GM21528 (cell line): ENCODE measurements at regions not wholly inside any gene's neighbourhood (a gene's known extent, or its start where the extent isn't known, plus 50 kb on each side); places are given as distances from the start of the nearest gene placed in this dataset.
"Not testable (repeated sequence)": the region's sequence is repeated elsewhere in the genome, so short reads cannot be mapped to it uniquely, and the experiment has no call there.

Experiments
- ATAC-seq: cut with Tn5 transposase; IDR thresholded peaks from one replicate; pipeline ENCODE4 v1.9.1; 2021; ENCODE audit warnings: mild to moderate bottlenecking, moderate library complexity; ENCODE audit not compliant: unreplicated experiment, low FRiP score

GRCh38 chr9:78383130-78383529 lies 86.2 kb downstream of the PSAT1 start:
- ATAC-seq: no peak

- no peak for ATAC-seq
Observed at GRCh38 chr9:78386348-78386747, 89.4 kb downstream of the PSAT1 start.

GRCh38 chr9:78386773-78387172 lies 89.8 kb downstream of the PSAT1 start:
- no peak for ATAC-seq

- ATAC-seq: no peak
Observed at GRCh38 chr9:78393340-78393739, 96.4 kb downstream of the PSAT1 start.

GRCh38 chr9:78393932-78394331 lies 97.0 kb downstream of the PSAT1 start:
- ATAC-seq: no peak

GRCh38 chr9:78396087-78396486 lies 99.2 kb downstream of the PSAT1 start:
- ATAC-seq: no peak

- no peak for ATAC-seq
Observed at GRCh38 chr9:78397045-78397444, 100.1 kb downstream of the PSAT1 start.

GRCh38 chr9:78397454-78397853 lies 100.5 kb downstream of the PSAT1 start:
- no peak for ATAC-seq

GRCh38 chr9:78399153-78399552 lies 102.2 kb downstream of the PSAT1 start:
- ATAC-seq: no peak

GRCh38 chr9:78400496-78400895 lies 103.6 kb downstream of the PSAT1 start:
- ATAC-seq: no peak

- ATAC-seq: no peak
Observed at GRCh38 chr9:78405461-78405860, 108.5 kb downstream of the PSAT1 start.

- no peak for ATAC-seq
Observed at GRCh38 chr9:78406146-78406545, 109.2 kb downstream of the PSAT1 start.

- ATAC-seq: no peak
Observed at GRCh38 chr9:78406933-78407332, 110.0 kb downstream of the PSAT1 start.

- no peak for ATAC-seq
Observed at GRCh38 chr9:78407636-78408312, 110.8 kb downstream of the PSAT1 start.

- ATAC-seq: no peak
Observed at GRCh38 chr9:78408388-78408787, 111.5 kb downstream of the PSAT1 start.

- not testable (repeated sequence) for ATAC-seq
Observed at GRCh38 chr9:78409928-78410510, 113.1 kb downstream of the PSAT1 start.

- ATAC-seq: no peak
Observed at GRCh38 chr9:78422309-78422708, 125.4 kb downstream of the PSAT1 start.

- no peak for ATAC-seq
Observed at GRCh38 chr9:78424299-78424698, 127.4 kb downstream of the PSAT1 start.

GRCh38 chr9:78428640-78429039 lies 131.7 kb downstream of the PSAT1 start:
- ATAC-seq: no peak

GRCh38 chr9:78430387-78430786 lies 133.5 kb downstream of the PSAT1 start:
- no peak for ATAC-seq

- not testable (repeated sequence) for ATAC-seq
Observed at GRCh38 chr9:78431039-78431438, 134.1 kb downstream of the PSAT1 start.

- no peak for ATAC-seq
Observed at GRCh38 chr9:78436873-78437272, 139.9 kb downstream of the PSAT1 start.
